Endothelial cell of umbilical vein (primary cell): ENCODE measurements at regions not wholly inside any gene's neighbourhood (a gene's known extent, or its start where the extent isn't known, plus 50 kb on each side); places are given as distances from the start of the nearest gene placed in this dataset.

Source experiments
- EZH2 ChIP-seq: IDR thresholded peaks from 2 replicates; pipeline ENCODE4 v1.6.1; 2012; ENCODE audit warnings: borderline replicate concordance, low read depth, mild to moderate bottlenecking, moderate library complexity, low read length, inconsistent platforms; ENCODE audit not compliant: severe bottlenecking
- POLR2A ChIP-seq: IDR thresholded peaks from 2 replicates; pipeline ENCODE4 v1.6.1; 2012; ENCODE audit warnings: low read depth, mild to moderate bottlenecking, control low read depth, low read length
- POLR2AphosphoS5 ChIP-seq: IDR thresholded peaks from 2 replicates; pipeline ENCODE4 v1.6.1; 2012; ENCODE audit warnings: low read depth, mild to moderate bottlenecking, control low read depth, low read length, moderate library complexity; ENCODE audit not compliant: insufficient read depth
- TF ChIP-seq, protein P1 (sequence below), 2 donors: IDR thresholded peaks; 1 replicate in 1 of 2; 2 replicates in 1 of 2; pipeline ENCODE4 v1.5.1; 2011; ENCODE audit warnings: low read length in 2 of 2, mild to moderate bottlenecking in 2 of 2, moderate library complexity in 2 of 2, control low read depth in 1 of 2, inconsistent platforms in 1 of 2, low read depth in 1 of 2; ENCODE audit not compliant: insufficient read depth in 1 of 2; ENCODE audit errors: extremely low read depth in 1 of 2
- TF ChIP-seq, protein P2 (sequence below): IDR thresholded peaks from 2 replicates; pipeline ENCODE4 v1.6.1; 2011; ENCODE audit not compliant: insufficient read depth, insufficient read length

DNA sequence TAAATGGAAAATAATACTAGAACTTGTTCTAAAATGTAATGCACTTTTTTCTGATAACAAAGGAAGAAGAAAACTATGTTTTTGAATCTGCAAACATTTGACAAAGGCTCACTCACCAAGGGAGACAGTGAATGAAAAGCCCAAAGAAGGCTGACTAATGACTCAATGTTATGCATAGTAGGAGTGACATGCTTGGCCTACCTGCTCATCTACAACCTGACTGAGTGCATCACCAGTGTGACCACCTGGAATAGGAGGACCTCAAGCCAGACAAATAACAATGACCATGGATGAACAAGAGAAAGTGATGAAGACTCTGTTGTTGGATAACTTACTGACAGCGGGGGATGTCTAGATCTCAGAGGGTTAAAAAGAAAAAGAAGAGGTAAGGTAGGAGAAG is 157.2 kb downstream of the SIM1 start:
- TF ChIP-seq, protein P1, sequence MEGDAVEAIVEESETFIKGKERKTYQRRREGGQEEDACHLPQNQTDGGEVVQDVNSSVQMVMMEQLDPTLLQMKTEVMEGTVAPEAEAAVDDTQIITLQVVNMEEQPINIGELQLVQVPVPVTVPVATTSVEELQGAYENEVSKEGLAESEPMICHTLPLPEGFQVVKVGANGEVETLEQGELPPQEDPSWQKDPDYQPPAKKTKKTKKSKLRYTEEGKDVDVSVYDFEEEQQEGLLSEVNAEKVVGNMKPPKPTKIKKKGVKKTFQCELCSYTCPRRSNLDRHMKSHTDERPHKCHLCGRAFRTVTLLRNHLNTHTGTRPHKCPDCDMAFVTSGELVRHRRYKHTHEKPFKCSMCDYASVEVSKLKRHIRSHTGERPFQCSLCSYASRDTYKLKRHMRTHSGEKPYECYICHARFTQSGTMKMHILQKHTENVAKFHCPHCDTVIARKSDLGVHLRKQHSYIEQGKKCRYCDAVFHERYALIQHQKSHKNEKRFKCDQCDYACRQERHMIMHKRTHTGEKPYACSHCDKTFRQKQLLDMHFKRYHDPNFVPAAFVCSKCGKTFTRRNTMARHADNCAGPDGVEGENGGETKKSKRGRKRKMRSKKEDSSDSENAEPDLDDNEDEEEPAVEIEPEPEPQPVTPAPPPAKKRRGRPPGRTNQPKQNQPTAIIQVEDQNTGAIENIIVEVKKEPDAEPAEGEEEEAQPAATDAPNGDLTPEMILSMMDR (IDR thresholded peaks at IDR 0.05; ENCODE audit: extremely low read depth in 1 of 2, insufficient read depth in 1 of 2, low read depth in 1 of 2, low read length in 2 of 2): no peak
- TF ChIP-seq POLR2A (no peak), POLR2AphosphoS5 (no peak), EZH2 (no peak)
- TF ChIP-seq, protein P2, sequence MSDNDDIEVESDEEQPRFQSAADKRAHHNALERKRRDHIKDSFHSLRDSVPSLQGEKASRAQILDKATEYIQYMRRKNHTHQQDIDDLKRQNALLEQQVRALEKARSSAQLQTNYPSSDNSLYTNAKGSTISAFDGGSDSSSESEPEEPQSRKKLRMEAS: no peak
